HCT116 (cell line): ENCODE measurements at regions not wholly inside any gene's neighbourhood (a gene's known extent, or its start where the extent isn't known, plus 50 kb on each side); places are given as distances from the start of the nearest gene placed in this dataset.

Experiments
- ATF3 ChIP-seq: IDR thresholded peaks from 2 replicates; pipeline ENCODE4 v1.6.1; 2012
- CTCF ChIP-seq, 3 experiments: fragments of 200-600 bp in 1 of 3; sonication (generic) in 1 of 3; IDR thresholded peaks in 2 of 3; conservative IDR thresholded peaks in 1 of 3; 2 replicates each; pipeline ENCODE4 v1.5.1; 2012 to 2017; ENCODE audit warnings: low read depth in 2 of 3, low read length in 2 of 3, antibody characterized with exemption in 1 of 3, borderline replicate concordance in 1 of 3, control low read depth in 1 of 3, mild to moderate bottlenecking in 1 of 3, mixed read lengths in 1 of 3, mixed run types in 1 of 3, moderate library complexity in 1 of 3; ENCODE audit not compliant: insufficient read depth in 1 of 3
- ELF1 ChIP-seq: IDR thresholded peaks from 2 replicates; pipeline ENCODE4 v1.6.1; 2012; ENCODE audit warnings: low read depth, borderline replicate concordance
- EZH2 ChIP-seq: fragments of 200-600 bp; sonication (generic); IDR thresholded peaks from 2 replicates; pipeline ENCODE4 v1.6.1; 2017; ENCODE audit warnings: antibody characterized with exemption, mixed run types
- EZH2phosphoT487 ChIP-seq: fragments of 200-600 bp; IDR thresholded peaks from 2 replicates; pipeline ENCODE4 v1.6.1; 2018; ENCODE audit warnings: antibody characterized with exemption, borderline replicate concordance
- JUND ChIP-seq: IDR thresholded peaks from 2 replicates; pipeline ENCODE4 v1.6.1; 2012
- MAX ChIP-seq: IDR thresholded peaks from 2 replicates; pipeline ENCODE4 v1.6.1; 2012
- POLR2A ChIP-seq: IDR thresholded peaks from 2 replicates; pipeline ENCODE4 v1.7.0; 2011; ENCODE audit warnings: borderline replicate concordance; ENCODE audit not compliant: insufficient read depth, insufficient read length; ENCODE audit errors: extremely low read depth
- POLR2AphosphoS5 ChIP-seq: IDR thresholded peaks from 2 replicates; pipeline ENCODE4 v1.6.1; 2011; ENCODE audit warnings: mild to moderate bottlenecking, low read depth, low read length, moderate library complexity
- RAD21 ChIP-seq: IDR thresholded peaks from 2 replicates; pipeline ENCODE4 v1.6.1; 2012; ENCODE audit warnings: low read depth, mild to moderate bottlenecking
- REST ChIP-seq: IDR thresholded peaks from 2 replicates; pipeline ENCODE4 v1.6.1; 2012; ENCODE audit warnings: low read depth
- SRF ChIP-seq: IDR thresholded peaks from 2 replicates; pipeline ENCODE4 v1.6.1; 2012; ENCODE audit warnings: low read depth
- YY1 ChIP-seq: IDR thresholded peaks from 2 replicates; pipeline ENCODE4 v1.6.1; 2011; ENCODE audit warnings: low read length, low read depth, moderate library complexity, mild to moderate bottlenecking; ENCODE audit not compliant: insufficient replicate concordance; ENCODE audit errors: extremely low read depth
- ZNF274 ChIP-seq: fragments of 200-500 bp; sonication (Bioruptor generic); IDR thresholded peaks from 2 replicates; pipeline ENCODE4 v1.6.1; 2014; ENCODE audit warnings: mild to moderate bottlenecking, low read depth, low read length, inconsistent platforms

- TF ChIP-seq ZNF274 (no peak), POLR2AphosphoS5 (no peak), RAD21 (no peak), CTCF (IDR thresholded peaks at IDR 0.05 in 2 of 3, conservative IDR thresholded peaks at IDR 0.05 in 1 of 3; ENCODE audit: borderline replicate concordance in 1 of 3, insufficient read depth in 1 of 3, low read depth in 2 of 3, low read length in 2 of 3) (no peak), SRF (no peak), JUND (no peak), POLR2A (no peak), EZH2 (no peak), REST (no peak), EZH2phosphoT487 (no peak), ATF3 (no peak), MAX (no peak), YY1 (no peak), ELF1 (no peak)
Measured at GRCh38 chr10:4041635-4042034, 256.6 kb upstream of the KLF6 start.
